K562 (cell line): ENCODE measurements at regions not wholly inside any gene's neighbourhood (a gene's known extent, or its start where the extent isn't known, plus 50 kb on each side); places are given as distances from the start of the nearest gene placed in this dataset.

Experiments
- ATAC-seq: fragments of 200-7000 bp; cut with Tn5 transposase; 3 replicates; pipeline ENCODE4 v1.9.1; 2020; ENCODE audit warnings: moderate library complexity
- BruUV-seq: library from RNA; stranded (reverse); fragments of 400-500 nt; replicated peaks from 2 replicates; lab custom pipeline; 2021; lab: Mats Ljungman, UMichigan
- CTCF ChIA-PET: fragments of 300-600 bp; formaldehyde crosslinking; extraction: SDS; loops from one replicate; lab custom pipeline; 2021; ENCODE audit warnings: low intra/inter-chr PET ratio; lab: Yijun Ruan, JAX
- POLR2A ChIA-PET: fragments of 300-600, 350-650 bp; sonication (Branson Sonifier 250); formaldehyde crosslinking; extraction: SDS; loops from one replicate; lab custom pipeline; 2021; ENCODE audit warnings: antibody characterized with exemption, inconsistent platforms; lab: Yijun Ruan, JAX
- DNase-seq, 4 experiments: peaks; one replicate each; pipeline versions ENCODE4 v3.0.0 to v3.0.0-alpha.2; 2011 to 2018; ENCODE audit warnings: low spot score in 3 of 4, mixed read lengths in 3 of 4; ENCODE audit errors: extremely low read depth in 1 of 4
- FAIRE-seq: peaks from 2 replicates; lab custom pipeline; 2011; peaks lifted over from hg19 to GRCh38; lab: Jason Lieb, UNC
- H2AFZ ChIP-seq: 2 replicates; pipeline ENCODE4 v1.6.0; 2011; ENCODE audit warnings: low read depth, low read length, control low read depth, inconsistent platforms
- H3K27ac ChIP-seq: fragments of 200-600 bp; 3 replicates; pipeline ENCODE4 v1.8.0; 2011; ENCODE audit warnings: low read depth, mild to moderate bottlenecking, control low read depth, inconsistent platforms, low read length, moderate library complexity, mixed read lengths; ENCODE audit errors: extremely low read depth
- H3K27me3 ChIP-seq, 2 experiments: fragments of 300-600 bp in 1 of 2; 2 replicates in 1 of 2; 3 replicates in 1 of 2; pipeline versions ENCODE4 v1.6.0 to v1.8.0; 2011; ENCODE audit warnings: inconsistent platforms in 2 of 2, low read length in 2 of 2, mild to moderate bottlenecking in 1 of 2, mixed read lengths in 1 of 2, moderate library complexity in 1 of 2; ENCODE audit not compliant: control insufficient read depth in 2 of 2, insufficient read depth in 2 of 2
- H3K36me3 ChIP-seq: fragments of 300-600 bp; 3 replicates; pipeline ENCODE4 v1.8.0; 2011; ENCODE audit warnings: mild to moderate bottlenecking, low read length, inconsistent platforms; ENCODE audit not compliant: control insufficient read depth, insufficient read depth
- H3K4me1 ChIP-seq, 2 experiments: fragments of 200-600 bp in 1 of 2; replicated peaks in 1 of 2; 2 replicates in 1 of 2; 3 replicates in 1 of 2; pipeline versions ENCODE4 v1.5.1 to v1.8.0; 2011; ENCODE audit warnings: inconsistent platforms in 2 of 2, low read length in 2 of 2, mild to moderate bottlenecking in 1 of 2, mixed read lengths in 1 of 2, moderate library complexity in 1 of 2; ENCODE audit not compliant: control insufficient read depth in 2 of 2, insufficient read depth in 2 of 2
- H3K4me2 ChIP-seq: 2 replicates; pipeline ENCODE4 v1.6.1; 2011; ENCODE audit warnings: low read length, control low read depth, inconsistent platforms, mixed read lengths; ENCODE audit not compliant: insufficient read depth
- H3K4me3 ChIP-seq: fragments of 200-600 bp; sonication (generic), shearing (Covaris generic); 2 replicates; pipeline ENCODE4 v1.5.1; 2016; ENCODE audit warnings: control low read depth, inconsistent platforms
- H3K79me2 ChIP-seq: fragments of 200-600 bp; 3 replicates; pipeline ENCODE4 v1.8.0; 2011; ENCODE audit warnings: low read length, inconsistent platforms; ENCODE audit not compliant: control insufficient read depth, insufficient read depth
- H3K9ac ChIP-seq, 2 experiments: 2 replicates each; pipeline versions ENCODE4 v1.6.0 to v1.6.1; 2011; ENCODE audit warnings: low read depth in 2 of 2, low read length in 2 of 2, control low read depth in 1 of 2, inconsistent platforms in 1 of 2, mild to moderate bottlenecking in 1 of 2, mixed read lengths in 1 of 2; ENCODE audit not compliant: insufficient read depth in 1 of 2
- H3K9me1 ChIP-seq: one replicate; pipeline ENCODE4 v1.6.0; 2011; ENCODE audit warnings: inconsistent platforms, mild to moderate bottlenecking, low read length, moderate library complexity; ENCODE audit not compliant: control insufficient read depth, insufficient read depth
- H3K9me3 ChIP-seq: replicated peaks from 2 replicates; pipeline ENCODE4 v1.5.1; 2011; ENCODE audit warnings: low read depth, low read length, inconsistent platforms; ENCODE audit not compliant: control insufficient read depth, insufficient read depth
- H4K20me1 ChIP-seq: replicated peaks from 2 replicates; pipeline ENCODE4 v1.6.1; 2011; ENCODE audit warnings: low read length, inconsistent platforms, mixed read lengths; ENCODE audit not compliant: control insufficient read depth, insufficient read depth
- CXXC5 ChIP-seq: fragments of 250-450 bp; sonication (Bioruptor Pico); IDR thresholded peaks from 2 replicates; pipeline ENCODE4 v1.8.0; 2022; ENCODE audit warnings: inconsistent platforms, mild to moderate bottlenecking, moderate library complexity
- EP300 ChIP-seq: IDR thresholded peaks from 2 replicates; pipeline ENCODE4 v1.6.1; 2012; ENCODE audit warnings: low read length, improper control_type of control experiment
- NCOA4 ChIP-seq: fragments of 450-650 bp; IDR thresholded peaks from 2 replicates; pipeline ENCODE4 v1.6.1; 2018; ENCODE audit warnings: mild to moderate bottlenecking; ENCODE audit not compliant: partially characterized antibody
- NFIX ChIP-seq: fragments of 250-450 bp; sonication (Bioruptor Pico); IDR thresholded peaks from 2 replicates; pipeline ENCODE4 v1.4.0; 2020; ENCODE audit warnings: low read depth, mild to moderate bottlenecking, moderate library complexity
- POLR2AphosphoS2 ChIP-seq: IDR thresholded peaks from 2 replicates; pipeline ENCODE4 v1.6.1; 2012; ENCODE audit warnings: low read length, improper control_type of control experiment
- SMAD1 ChIP-seq: fragments of 150-350 bp; IDR thresholded peaks from 2 replicates; pipeline ENCODE4 v1.6.1; 2014; ENCODE audit warnings: low read length, low read depth; ENCODE audit not compliant: partially characterized antibody
- SMAD3 ChIP-seq: fragments of 450-650 bp; formaldehyde crosslinking; conservative IDR thresholded peaks from 2 replicates; pipeline ENCODE4 v1.4.0; 2020; ENCODE audit warnings: mild to moderate bottlenecking
- TAF1 ChIP-seq: IDR thresholded peaks from 2 replicates; pipeline ENCODE4 v1.6.1; 2011; ENCODE audit warnings: mild to moderate bottlenecking, low read length, moderate library complexity; ENCODE audit not compliant: insufficient read depth, control insufficient read depth, severe bottlenecking; ENCODE audit errors: extremely low read depth
- ZNF655 ChIP-seq: fragments of 250-450 bp; sonication (Bioruptor Pico); IDR thresholded peaks from 2 replicates; pipeline ENCODE4 v1.5.0; 2021
- WGBS: fragments of 100-300 bp; shearing (Covaris generic); methylation state at CpG from one replicate; pipeline ENCODE4 v1.1.6; 2016; ENCODE audit warnings: low coverage, mixed read lengths; ENCODE audit not compliant: insufficient coverage; ENCODE audit errors: missing lambda C conversion rate; 5-methylcytosine and 5-hydroxymethylcytosine counted together
- in situ Hi-C: fragments of 300-500 bp; cut with MboI; formaldehyde crosslinking; loops from 4 replicates; pipeline ENCODE4 v1.15.0; 2018; ENCODE audit warnings: inconsistent platforms, mixed read lengths
- intact Hi-C: fragments of 100-400 bp; cut with micrococcal nuclease; formaldehyde crosslinking; loops from 2 replicates; pipeline ENCODE4 v1.14.2; 2022
- TF ChIP-seq, protein P1 (sequence below), 2 experiments: fragments of 450-650 bp in 1 of 2; sonication (generic) in 1 of 2; formaldehyde crosslinking in 1 of 2; IDR thresholded peaks; 2 replicates each; pipeline versions ENCODE4 v1.7.1 to v1.9.0; 2016 to 2022; ENCODE audit warnings: inconsistent platforms in 1 of 2, mild to moderate bottlenecking in 1 of 2, missing genetic modification reagents in 1 of 2

- no peaks in the 10 kb centered on the region; the same call in 1 of the 2 replicates for H3K9me3 ChIP-seq
- FAIRE-seq = no peak
- no peaks in the 10 kb centered on the region for H3K4me1 ChIP-seq
- WGBS = 0% methylated on average over 7 of the region's 7 CpGs
- H3K27me3 ChIP-seq = no peaks in the 10 kb centered on the region
- no peak overlapping the region for H3K4me2 ChIP-seq
- intact Hi-C loops = no loop called here
- H4K20me1 ChIP-seq = no peaks in the 10 kb centered on the region
- no peak overlapping the region for H2AFZ ChIP-seq
- no peak overlapping the region for H3K9ac ChIP-seq
- no peak for TF ChIP-seq SMAD1
- no peak for TF ChIP-seq TAF1
- no peak for TF ChIP-seq EP300
- no peak for TF ChIP-seq ZNF655 (CRISPR knock-in tag)
- no peak for TF ChIP-seq SMAD3 (CRISPR knock-in tag)
- TF ChIP-seq, protein P1, sequence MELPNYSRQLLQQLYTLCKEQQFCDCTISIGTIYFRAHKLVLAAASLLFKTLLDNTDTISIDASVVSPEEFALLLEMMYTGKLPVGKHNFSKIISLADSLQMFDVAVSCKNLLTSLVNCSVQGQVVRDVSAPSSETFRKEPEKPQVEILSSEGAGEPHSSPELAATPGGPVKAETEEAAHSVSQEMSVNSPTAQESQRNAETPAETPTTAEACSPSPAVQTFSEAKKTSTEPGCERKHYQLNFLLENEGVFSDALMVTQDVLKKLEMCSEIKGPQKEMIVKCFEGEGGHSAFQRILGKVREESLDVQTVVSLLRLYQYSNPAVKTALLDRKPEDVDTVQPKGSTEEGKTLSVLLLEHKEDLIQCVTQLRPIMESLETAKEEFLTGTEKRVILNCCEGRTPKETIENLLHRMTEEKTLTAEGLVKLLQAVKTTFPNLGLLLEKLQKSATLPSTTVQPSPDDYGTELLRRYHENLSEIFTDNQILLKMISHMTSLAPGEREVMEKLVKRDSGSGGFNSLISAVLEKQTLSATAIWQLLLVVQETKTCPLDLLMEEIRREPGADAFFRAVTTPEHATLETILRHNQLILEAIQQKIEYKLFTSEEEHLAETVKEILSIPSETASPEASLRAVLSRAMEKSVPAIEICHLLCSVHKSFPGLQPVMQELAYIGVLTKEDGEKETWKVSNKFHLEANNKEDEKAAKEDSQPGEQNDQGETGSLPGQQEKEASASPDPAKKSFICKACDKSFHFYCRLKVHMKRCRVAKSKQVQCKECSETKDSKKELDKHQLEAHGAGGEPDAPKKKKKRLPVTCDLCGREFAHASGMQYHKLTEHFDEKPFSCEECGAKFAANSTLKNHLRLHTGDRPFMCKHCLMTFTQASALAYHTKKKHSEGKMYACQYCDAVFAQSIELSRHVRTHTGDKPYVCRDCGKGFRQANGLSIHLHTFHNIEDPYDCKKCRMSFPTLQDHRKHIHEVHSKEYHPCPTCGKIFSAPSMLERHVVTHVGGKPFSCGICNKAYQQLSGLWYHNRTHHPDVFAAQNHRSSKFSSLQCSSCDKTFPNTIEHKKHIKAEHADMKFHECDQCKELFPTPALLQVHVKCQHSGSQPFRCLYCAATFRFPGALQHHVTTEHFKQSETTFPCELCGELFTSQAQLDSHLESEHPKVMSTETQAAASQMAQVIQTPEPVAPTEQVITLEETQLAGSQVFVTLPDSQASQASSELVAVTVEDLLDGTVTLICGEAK (IDR thresholded peaks at IDR 0.05) = no peak
- TF ChIP-seq, protein P1 (CRISPR knock-in tag; IDR thresholded peaks at IDR 0.05) = no peak
- no peak for TF ChIP-seq NFIX (CRISPR knock-in tag)
- TF ChIP-seq CXXC5 = no peak
- TF ChIP-seq POLR2AphosphoS2 = no peak
- TF ChIP-seq NCOA4 = no peak
- H3K4me3 ChIP-seq = no peak overlapping the region
- H3K9me1 ChIP-seq = no peaks in the 10 kb centered on the region
- DNase-seq = no peak
- POLR2A ChIA-PET = no interaction called here
- in situ Hi-C loops = no loop called here
- H3K27ac ChIP-seq = no peak overlapping the region
- no TSS peak for BruUV-seq
- ATAC-seq = no peak
- H3K36me3 ChIP-seq = no peaks in the 10 kb centered on the region
- no peaks in the 10 kb centered on the region for H3K79me2 ChIP-seq
- CTCF ChIA-PET = no interaction called here
These were observed 320.5 kb downstream of the MMUT start for GRCh38 chr6:49142421-49143151.
